A549 (cell line): ENCODE measurements at regions not wholly inside any gene's neighbourhood (a gene's known extent, or its start where the extent isn't known, plus 50 kb on each side); places are given as distances from the start of the nearest gene placed in this dataset.

Experiments
- BHLHE40 ChIP-seq: IDR thresholded peaks from 2 replicates; pipeline ENCODE4 v1.6.1; 2012; ENCODE audit warnings: low read depth, low read length, inconsistent platforms
- CHD4 ChIP-seq: fragments of 200-600 bp; sonication (generic); IDR thresholded peaks from 2 replicates; pipeline ENCODE4 v1.6.1; 2016; ENCODE audit warnings: antibody characterized with exemption, mild to moderate bottlenecking, borderline replicate concordance
- CTCF ChIP-seq: fragments of >200 bp; sonication (Bioruptor Twin); formaldehyde crosslinking; IDR thresholded peaks from 3 replicates; pipeline ENCODE4 v1.5.1; 2016
- EP300 ChIP-seq, 2 experiments: fragments of >200 bp; sonication (Bioruptor Twin); formaldehyde crosslinking; IDR thresholded peaks; 2 replicates in 1 of 2; 3 replicates in 1 of 2; pipeline ENCODE4 v1.6.1; 2016 to 2017
- HEYL ChIP-seq: fragments of 250-450 bp; sonication (Bioruptor Pico); IDR thresholded peaks from 2 replicates; pipeline ENCODE4 v1.8.0; 2021; ENCODE audit warnings: mild to moderate bottlenecking, moderate library complexity
- HOXA7 ChIP-seq: fragments of 250-450 bp; sonication (Bioruptor Pico); IDR thresholded peaks from 2 replicates; pipeline ENCODE4 v1.5.0; 2020; ENCODE audit warnings: mild to moderate bottlenecking, moderate library complexity
- MAX ChIP-seq: IDR thresholded peaks from 2 replicates; pipeline ENCODE4 v1.6.1; 2012
- NR3C1 ChIP-seq: fragments of >200 bp; sonication (Bioruptor Twin); formaldehyde crosslinking; IDR thresholded peaks from 3 replicates; pipeline ENCODE4 v1.6.1; 2017
- POLR2A ChIP-seq: IDR thresholded peaks from 2 replicates; pipeline ENCODE4 v1.6.1; 2012; ENCODE audit warnings: mild to moderate bottlenecking, low read length
- RCOR1 ChIP-seq: fragments of 150-350 bp; IDR thresholded peaks from 2 replicates; pipeline ENCODE4 v1.6.1; 2014; ENCODE audit warnings: antibody characterized with exemption, low read length, low read depth
- SMC3 ChIP-seq: fragments of >200 bp; sonication (Bioruptor Twin); formaldehyde crosslinking; IDR thresholded peaks from 3 replicates; pipeline ENCODE4 v1.6.1; 2018; ENCODE audit warnings: inconsistent platforms
- SREBF2 ChIP-seq: fragments of 450-650 bp; IDR thresholded peaks from 2 replicates; pipeline ENCODE4 v1.6.1; 2014; ENCODE audit warnings: mild to moderate bottlenecking, moderate library complexity
- ZFP36 ChIP-seq: fragments of 450-650 bp; IDR thresholded peaks from 2 replicates; pipeline ENCODE4 v1.6.1; 2014; ENCODE audit warnings: borderline replicate concordance; ENCODE audit not compliant: partially characterized antibody
- TF ChIP-seq, protein P1 (sequence below): fragments of 450-650 bp; IDR thresholded peaks from 2 replicates; pipeline ENCODE4 v1.6.1; 2014; ENCODE audit warnings: antibody characterized with exemption

- no peak for TF ChIP-seq EP300 (IDR thresholded peaks at IDR 0.05)
- no peak for TF ChIP-seq HOXA7 (CRISPR knock-in tag)
- no peak for TF ChIP-seq CTCF
- TF ChIP-seq, protein P1, sequence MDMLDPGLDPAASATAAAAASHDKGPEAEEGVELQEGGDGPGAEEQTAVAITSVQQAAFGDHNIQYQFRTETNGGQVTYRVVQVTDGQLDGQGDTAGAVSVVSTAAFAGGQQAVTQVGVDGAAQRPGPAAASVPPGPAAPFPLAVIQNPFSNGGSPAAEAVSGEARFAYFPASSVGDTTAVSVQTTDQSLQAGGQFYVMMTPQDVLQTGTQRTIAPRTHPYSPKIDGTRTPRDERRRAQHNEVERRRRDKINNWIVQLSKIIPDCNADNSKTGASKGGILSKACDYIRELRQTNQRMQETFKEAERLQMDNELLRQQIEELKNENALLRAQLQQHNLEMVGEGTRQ: no peak
- no peak for TF ChIP-seq MAX
- TF ChIP-seq CHD4: no peak
- no peak for TF ChIP-seq POLR2A
- no peak for TF ChIP-seq RCOR1
- no peak for TF ChIP-seq HEYL (CRISPR knock-in tag)
- TF ChIP-seq BHLHE40: no peak
- no peak for TF ChIP-seq SMC3
- TF ChIP-seq SREBF2: no peak
- TF ChIP-seq NR3C1: no peak
- TF ChIP-seq ZFP36: no peak
Observed at GRCh38 chr11:130819625-130820024, 96.7 kb downstream of the SNX19 start.
